ENCODE measurements at regions not wholly inside any gene's neighbourhood (a gene's known extent, or its start where the extent isn't known, plus 50 kb on each side); places are given as distances from the start of the nearest gene placed in this dataset.

GRCh38 chr2:129205766-129206165 lies 773.7 kb upstream of the RAB6C start:
- TF ChIP-seq POLR2A (IDR thresholded peaks at IDR 0.05) = no peak
- no peak for TF ChIP-seq CTCF (IDR thresholded peaks at IDR 0.05)
- no peak for TF ChIP-seq EP300 (IDR thresholded peaks at IDR 0.05)
- Histone ChIP-seq H3K9me3 (no peaks in the 10 kb centered on the region), H3K36me3 (no peaks in the 10 kb centered on the region), H3K4me3 (no peak overlapping the region), H3K4me1 (no peaks in the 10 kb centered on the region), H3K27me3 (no peaks in the 10 kb centered on the region), H3K27ac (no peak overlapping the region)
- DNase-seq (ENCODE audit: low spot score in 2 of 2) = no peak
- 66 to 80% methylated on average over 5 of the region's 5 CpGs for WGBS, 2 donors

GRCh38 chr2:129212299-129212958 lies 767.0 kb upstream of the RAB6C start:
- Histone ChIP-seq H3K4me1 (no peaks in the 10 kb centered on the region), H3K27me3 (no peaks in the 10 kb centered on the region), H3K4me3 (no peak overlapping the region), H3K27ac (no peak overlapping the region), H3K9me3 (no peaks in the 10 kb centered on the region), H3K36me3 (no peaks in the 10 kb centered on the region)
- 78 to 82% methylated on average over 5 of the region's 5 CpGs for WGBS, 2 donors
- DNase-seq (ENCODE audit: low spot score in 2 of 2) = no peak
- no peak for TF ChIP-seq EP300 (IDR thresholded peaks at IDR 0.05)
- no peak for TF ChIP-seq CTCF (IDR thresholded peaks at IDR 0.05)
- TF ChIP-seq POLR2A (IDR thresholded peaks at IDR 0.05) = no peak

- no peaks in the 10 kb centered on the region for H3K9me3 ChIP-seq
- no peaks in the 10 kb centered on the region for H3K27me3 ChIP-seq
- WGBS, 2 donors = 91% methylated on average over 10 of the region's 10 CpGs
- no peak overlapping the region for H3K27ac ChIP-seq
- H3K4me1 ChIP-seq = no peaks in the 10 kb centered on the region
- no peaks in the 10 kb centered on the region for H3K36me3 ChIP-seq
- no peak for DNase-seq (ENCODE audit: low spot score in 2 of 2)
- no peak overlapping the region for H3K4me3 ChIP-seq
- no peak for TF ChIP-seq EP300 (IDR thresholded peaks at IDR 0.05)
- no peak for TF ChIP-seq CTCF (IDR thresholded peaks at IDR 0.05)
- TF ChIP-seq POLR2A (IDR thresholded peaks at IDR 0.05) = no peak
Observed at GRCh38 chr2:129224022-129224421, 755.4 kb upstream of the RAB6C start.

GRCh38 chr2:129224486-129224885 lies 755.0 kb upstream of the RAB6C start:
- 86 to 92% methylated on average over 3 of the region's 3 CpGs for WGBS, 2 donors
- no peak for DNase-seq (ENCODE audit: low spot score in 2 of 2)
- no peaks in the 10 kb centered on the region for H3K4me1 ChIP-seq
- no peak overlapping the region for H3K27ac ChIP-seq
- no peaks in the 10 kb centered on the region for H3K27me3 ChIP-seq
- no peaks in the 10 kb centered on the region for H3K9me3 ChIP-seq
- H3K36me3 ChIP-seq = no peaks in the 10 kb centered on the region
- no peak overlapping the region for H3K4me3 ChIP-seq
- TF ChIP-seq CTCF (IDR thresholded peaks at IDR 0.05) (no peak), EP300 (IDR thresholded peaks at IDR 0.05) (no peak), POLR2A (IDR thresholded peaks at IDR 0.05) (no peak)

- Histone ChIP-seq H3K36me3 (no peaks in the 10 kb centered on the region), H3K4me1 (no peaks in the 10 kb centered on the region), H3K27ac (no peak overlapping the region), H3K4me3 (no peak overlapping the region), H3K27me3 (no peaks in the 10 kb centered on the region), H3K9me3 (no peaks in the 10 kb centered on the region)
- 53 to 56% methylated on average over 3 of the region's 3 CpGs for WGBS, 2 donors
- DNase-seq (ENCODE audit: low spot score in 2 of 2) = no peak
- TF ChIP-seq POLR2A (IDR thresholded peaks at IDR 0.05) (no peak), EP300 (IDR thresholded peaks at IDR 0.05) (no peak), CTCF (IDR thresholded peaks at IDR 0.05) (no peak)
Observed at GRCh38 chr2:129229196-129229595, 750.3 kb upstream of the RAB6C start.
